ENCODE measurements at regions not wholly inside any gene's neighbourhood (a gene's known extent, or its start where the extent isn't known, plus 50 kb on each side); places are given as distances from the start of the nearest gene placed in this dataset.

DNA sequence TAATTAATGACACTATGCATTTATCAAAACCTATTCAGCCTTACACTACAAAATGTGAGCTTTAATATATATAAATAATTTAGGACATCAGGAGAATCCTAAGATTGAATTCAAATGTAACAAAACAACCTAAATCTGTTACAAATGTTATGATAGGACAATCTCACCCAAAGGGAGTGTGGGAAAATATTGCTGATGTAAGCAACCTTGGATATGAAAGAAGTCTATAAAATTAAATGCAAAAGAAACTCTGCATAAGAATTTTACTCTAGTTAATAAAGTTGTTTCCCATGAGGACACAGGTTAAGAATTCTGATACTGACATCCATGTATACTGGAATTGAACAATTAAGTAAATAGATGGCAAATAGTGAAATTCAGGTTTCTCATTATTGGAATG, 424.5 kb upstream of the MON1B start:
- TF ChIP-seq, protein P1, sequence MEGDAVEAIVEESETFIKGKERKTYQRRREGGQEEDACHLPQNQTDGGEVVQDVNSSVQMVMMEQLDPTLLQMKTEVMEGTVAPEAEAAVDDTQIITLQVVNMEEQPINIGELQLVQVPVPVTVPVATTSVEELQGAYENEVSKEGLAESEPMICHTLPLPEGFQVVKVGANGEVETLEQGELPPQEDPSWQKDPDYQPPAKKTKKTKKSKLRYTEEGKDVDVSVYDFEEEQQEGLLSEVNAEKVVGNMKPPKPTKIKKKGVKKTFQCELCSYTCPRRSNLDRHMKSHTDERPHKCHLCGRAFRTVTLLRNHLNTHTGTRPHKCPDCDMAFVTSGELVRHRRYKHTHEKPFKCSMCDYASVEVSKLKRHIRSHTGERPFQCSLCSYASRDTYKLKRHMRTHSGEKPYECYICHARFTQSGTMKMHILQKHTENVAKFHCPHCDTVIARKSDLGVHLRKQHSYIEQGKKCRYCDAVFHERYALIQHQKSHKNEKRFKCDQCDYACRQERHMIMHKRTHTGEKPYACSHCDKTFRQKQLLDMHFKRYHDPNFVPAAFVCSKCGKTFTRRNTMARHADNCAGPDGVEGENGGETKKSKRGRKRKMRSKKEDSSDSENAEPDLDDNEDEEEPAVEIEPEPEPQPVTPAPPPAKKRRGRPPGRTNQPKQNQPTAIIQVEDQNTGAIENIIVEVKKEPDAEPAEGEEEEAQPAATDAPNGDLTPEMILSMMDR (IDR thresholded peaks at IDR 0.05; ENCODE audit: low read depth, low read length) = no peak
- TF ChIP-seq MYC (IDR thresholded peaks at IDR 0.05; ENCODE audit: low read depth, low read length) (no peak), POLR2A (IDR thresholded peaks at IDR 0.05; ENCODE audit: extremely low read depth, insufficient read length) (no peak)
- TF ChIP-seq, protein P2, sequence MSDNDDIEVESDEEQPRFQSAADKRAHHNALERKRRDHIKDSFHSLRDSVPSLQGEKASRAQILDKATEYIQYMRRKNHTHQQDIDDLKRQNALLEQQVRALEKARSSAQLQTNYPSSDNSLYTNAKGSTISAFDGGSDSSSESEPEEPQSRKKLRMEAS (IDR thresholded peaks at IDR 0.05; ENCODE audit: low read depth, low read length) = no peak
